ENCODE measurements at regions not wholly inside any gene's neighbourhood (a gene's known extent, or its start where the extent isn't known, plus 50 kb on each side); places are given as distances from the start of the nearest gene placed in this dataset.

DNA sequence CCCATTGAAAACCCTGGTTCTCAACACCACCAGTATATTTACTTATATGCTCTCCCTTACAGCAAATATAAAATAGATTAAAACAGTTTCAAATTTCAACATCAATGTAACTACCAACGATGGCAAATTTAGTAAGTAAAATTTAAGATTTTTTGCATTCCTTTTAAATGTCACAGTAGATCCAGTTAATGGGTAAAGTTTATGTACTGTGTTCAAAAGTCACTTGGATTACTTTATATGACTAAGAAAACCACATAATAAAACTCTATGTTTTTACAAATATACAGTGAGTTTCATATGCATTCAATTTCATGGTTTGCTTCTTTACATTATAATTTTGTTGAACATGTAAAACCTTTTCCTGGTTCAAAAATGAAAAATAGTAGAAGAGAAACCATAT, 364.6 kb downstream of the AASDHPPT start:
- TF ChIP-seq, protein P1, sequence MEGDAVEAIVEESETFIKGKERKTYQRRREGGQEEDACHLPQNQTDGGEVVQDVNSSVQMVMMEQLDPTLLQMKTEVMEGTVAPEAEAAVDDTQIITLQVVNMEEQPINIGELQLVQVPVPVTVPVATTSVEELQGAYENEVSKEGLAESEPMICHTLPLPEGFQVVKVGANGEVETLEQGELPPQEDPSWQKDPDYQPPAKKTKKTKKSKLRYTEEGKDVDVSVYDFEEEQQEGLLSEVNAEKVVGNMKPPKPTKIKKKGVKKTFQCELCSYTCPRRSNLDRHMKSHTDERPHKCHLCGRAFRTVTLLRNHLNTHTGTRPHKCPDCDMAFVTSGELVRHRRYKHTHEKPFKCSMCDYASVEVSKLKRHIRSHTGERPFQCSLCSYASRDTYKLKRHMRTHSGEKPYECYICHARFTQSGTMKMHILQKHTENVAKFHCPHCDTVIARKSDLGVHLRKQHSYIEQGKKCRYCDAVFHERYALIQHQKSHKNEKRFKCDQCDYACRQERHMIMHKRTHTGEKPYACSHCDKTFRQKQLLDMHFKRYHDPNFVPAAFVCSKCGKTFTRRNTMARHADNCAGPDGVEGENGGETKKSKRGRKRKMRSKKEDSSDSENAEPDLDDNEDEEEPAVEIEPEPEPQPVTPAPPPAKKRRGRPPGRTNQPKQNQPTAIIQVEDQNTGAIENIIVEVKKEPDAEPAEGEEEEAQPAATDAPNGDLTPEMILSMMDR (conservative IDR thresholded peaks at IDR 0.05; ENCODE audit: low read depth, low read length): no peak
- no peak overlapping the region for H3K4me3 ChIP-seq (ENCODE audit: low read depth, low read length)
- no peak for DNase-seq (ENCODE audit: low read depth)

DNA sequence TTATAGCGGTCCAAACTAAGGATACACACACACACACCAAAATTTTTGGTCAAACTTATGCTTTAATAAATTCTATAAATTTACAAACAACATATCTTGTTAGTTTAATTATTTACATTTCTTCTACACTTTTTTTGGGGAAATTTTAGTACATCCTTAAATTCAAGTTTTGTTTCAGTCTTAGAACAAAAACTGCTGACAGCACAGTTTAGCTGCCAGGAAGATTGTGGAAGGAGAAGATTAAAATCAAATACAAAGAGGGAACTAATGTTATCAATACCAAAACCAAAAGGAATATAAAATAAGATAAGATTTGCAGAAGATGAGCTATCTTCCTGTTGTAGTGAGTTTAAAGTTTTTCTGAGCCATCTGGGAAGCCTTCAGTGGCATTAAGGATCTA, 368.8 kb downstream of the AASDHPPT start:
- DNase-seq (ENCODE audit: low read depth): no peak
- H3K4me3 ChIP-seq (ENCODE audit: low read depth, low read length): no peak overlapping the region
- TF ChIP-seq, protein P1 (conservative IDR thresholded peaks at IDR 0.05; ENCODE audit: low read depth, low read length): no peak

DNA sequence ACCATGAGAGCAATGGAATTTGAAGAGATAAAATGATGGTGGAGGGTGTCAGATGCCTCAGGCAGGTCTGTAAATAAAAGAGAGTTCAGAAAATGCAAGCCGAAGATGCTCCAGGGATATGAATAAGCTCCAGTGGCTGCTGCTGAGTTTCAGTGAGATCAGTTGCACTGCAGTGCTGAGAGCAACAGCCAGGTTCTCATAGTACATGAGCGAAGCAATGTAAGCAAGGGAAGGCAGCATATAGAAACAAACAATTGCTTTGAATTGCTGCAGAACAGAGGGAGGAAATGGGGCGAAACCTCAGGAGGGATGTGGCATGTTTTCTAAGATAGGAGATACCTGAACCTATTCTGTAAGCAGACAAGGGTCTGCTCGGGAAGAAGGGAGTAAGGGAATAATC, 369.5 kb downstream of the AASDHPPT start:
- no peak overlapping the region for H3K4me3 ChIP-seq (ENCODE audit: low read depth, low read length)
- DNase-seq (ENCODE audit: low read depth): peak; percentile 29
- TF ChIP-seq, protein P1 (conservative IDR thresholded peaks at IDR 0.05; ENCODE audit: low read depth, low read length): peak; percentile 18

DNA sequence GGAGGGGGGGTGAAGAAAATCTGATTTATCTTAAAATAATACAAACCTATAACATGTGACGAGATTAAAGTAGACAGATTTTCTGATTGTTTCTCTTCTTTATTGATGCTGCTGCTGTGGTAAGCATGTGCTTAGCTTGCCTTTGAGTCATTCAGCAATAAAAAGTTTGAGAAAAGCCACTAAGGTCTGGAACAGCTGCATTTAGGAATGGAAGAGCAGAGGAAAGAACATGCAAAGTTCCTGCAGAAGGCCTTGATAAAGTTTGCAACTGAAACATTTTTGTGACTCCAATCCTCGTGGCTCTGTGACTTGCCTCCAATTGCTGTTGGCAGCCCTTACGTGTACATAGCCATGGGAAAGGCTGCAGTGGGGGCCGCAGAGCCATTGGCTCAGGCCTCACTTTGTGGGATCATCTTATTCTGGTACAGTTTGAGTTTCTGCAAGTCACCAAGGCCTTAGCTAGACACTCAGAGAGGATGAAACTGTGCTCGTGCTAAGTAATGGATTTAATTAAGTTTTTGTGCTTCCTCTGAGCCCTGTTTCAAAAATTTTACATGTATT, 370.2 kb downstream of the AASDHPPT start:
- no peak overlapping the region for H3K4me3 ChIP-seq (ENCODE audit: low read depth, low read length)
- no peak for DNase-seq (ENCODE audit: low read depth)
- TF ChIP-seq, protein P1 (conservative IDR thresholded peaks at IDR 0.05; ENCODE audit: low read depth, low read length): no peak

DNA sequence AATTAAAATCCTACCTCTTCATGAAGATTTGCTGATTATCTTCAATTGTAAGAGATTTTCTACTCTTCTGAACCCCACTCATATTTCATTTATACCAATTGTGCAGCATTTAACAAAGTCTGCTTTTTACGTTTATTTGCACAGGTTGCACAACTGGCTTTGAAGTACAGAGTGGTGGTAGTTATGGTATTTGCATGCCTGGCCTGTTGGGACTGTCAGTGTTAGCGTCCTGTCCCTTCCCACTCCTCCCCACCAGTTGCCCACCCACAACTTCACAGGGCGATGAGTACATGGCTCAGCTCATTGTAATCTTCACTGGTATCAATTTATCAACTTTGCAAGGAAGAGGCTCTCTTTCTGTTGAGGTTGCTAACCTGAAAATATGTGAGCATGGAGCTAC, 372.3 kb downstream of the AASDHPPT start:
- H3K4me3 ChIP-seq (ENCODE audit: low read depth, low read length): no peak overlapping the region
- TF ChIP-seq, protein P1 (conservative IDR thresholded peaks at IDR 0.05; ENCODE audit: low read depth, low read length): no peak
- DNase-seq (ENCODE audit: low read depth): no peak

DNA sequence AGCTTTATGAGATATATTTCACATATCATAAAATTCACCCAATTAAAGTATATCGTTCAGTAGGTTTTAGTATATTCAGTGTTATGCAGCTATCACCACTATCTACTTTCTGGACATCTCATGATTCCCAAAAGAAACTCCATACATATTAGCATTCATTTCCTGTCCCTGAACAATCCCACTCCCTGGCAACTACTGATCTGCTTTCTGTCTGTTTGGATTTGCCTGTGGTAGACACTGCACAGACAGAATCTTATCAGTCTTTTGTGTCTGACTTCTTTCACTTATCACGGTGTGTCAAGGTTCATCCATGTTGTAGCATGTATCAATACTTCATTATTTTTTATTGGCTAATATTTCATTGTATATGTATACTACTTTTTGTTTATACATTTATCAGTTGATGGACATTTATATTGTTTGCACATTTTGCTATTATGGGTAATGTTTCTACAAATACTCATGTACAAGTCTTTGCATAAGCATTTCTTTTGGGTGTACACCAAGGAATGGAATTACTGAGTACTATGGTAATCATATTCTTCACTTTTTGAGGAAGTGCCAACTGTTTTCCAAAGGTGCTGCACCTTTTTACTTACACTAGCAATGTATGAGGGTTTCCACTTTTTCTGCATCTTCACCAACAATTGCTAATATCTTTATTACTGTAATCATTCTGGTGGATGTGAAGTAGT, 373.9 kb downstream of the AASDHPPT start:
- TF ChIP-seq, protein P1 (conservative IDR thresholded peaks at IDR 0.05; ENCODE audit: low read depth, low read length): no peak
- no peak for DNase-seq (ENCODE audit: low read depth)
- H3K4me3 ChIP-seq (ENCODE audit: low read depth, low read length): no peak overlapping the region

DNA sequence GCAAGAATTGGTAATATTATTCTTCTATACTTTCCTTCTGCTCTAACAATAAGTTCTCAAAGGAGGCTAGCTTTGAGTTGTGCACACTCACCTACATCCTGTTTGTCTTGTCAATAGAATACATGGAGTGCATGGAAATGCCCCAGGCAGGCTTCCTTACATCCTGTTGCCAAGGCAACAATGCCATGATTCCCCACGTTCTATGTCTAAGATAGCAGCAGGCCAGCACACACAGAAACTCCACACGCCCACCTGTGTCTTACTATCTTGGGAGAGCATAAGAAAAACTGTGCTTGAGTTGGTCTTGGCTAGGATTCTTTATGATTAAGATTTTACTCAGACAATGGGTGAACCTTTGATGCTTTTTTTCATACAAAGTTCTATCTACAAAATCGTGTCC, 379.2 kb downstream of the AASDHPPT start:
- H3K4me3 ChIP-seq (ENCODE audit: low read depth, low read length): no peak overlapping the region
- TF ChIP-seq, protein P1 (conservative IDR thresholded peaks at IDR 0.05; ENCODE audit: low read depth, low read length): no peak
- no peak for DNase-seq (ENCODE audit: low read depth)
